Esophagus muscularis mucosa (tissue), 4 donors: ENCODE measurements at regions not wholly inside any gene's neighbourhood (a gene's known extent, or its start where the extent isn't known, plus 50 kb on each side); places are given as distances from the start of the nearest gene placed in this dataset.

Source experiments
- EP300 ChIP-seq: sonication (generic); formaldehyde crosslinking; IDR thresholded peaks from one replicate; pipeline ENCODE4 v1.6.1; 2017; ENCODE audit warnings: antibody characterized with exemption
- POLR2A ChIP-seq: fragments of 450-650 bp; IDR thresholded peaks from one replicate; pipeline ENCODE4 v1.6.1; 2017; ENCODE audit warnings: antibody characterized with exemption, moderate library complexity, mild to moderate bottlenecking, low read depth
- POLR2AphosphoS5 ChIP-seq, 2 donors: sonication (generic); formaldehyde crosslinking; IDR thresholded peaks; one replicate each; pipeline ENCODE4 v1.6.1; 2017; ENCODE audit warnings: antibody characterized with exemption in 2 of 2
- TF ChIP-seq, protein P1 (sequence below), 3 experiments: fragments of 200-600 bp in 2 of 3; fragments of 450-650 bp in 1 of 3; sonication (generic) in 2 of 3; IDR thresholded peaks; one replicate each; pipeline ENCODE4 v1.5.1; 2017 to 2019; ENCODE audit warnings: antibody characterized with exemption in 3 of 3, mild to moderate bottlenecking in 2 of 3, moderate library complexity in 1 of 3

DNA sequence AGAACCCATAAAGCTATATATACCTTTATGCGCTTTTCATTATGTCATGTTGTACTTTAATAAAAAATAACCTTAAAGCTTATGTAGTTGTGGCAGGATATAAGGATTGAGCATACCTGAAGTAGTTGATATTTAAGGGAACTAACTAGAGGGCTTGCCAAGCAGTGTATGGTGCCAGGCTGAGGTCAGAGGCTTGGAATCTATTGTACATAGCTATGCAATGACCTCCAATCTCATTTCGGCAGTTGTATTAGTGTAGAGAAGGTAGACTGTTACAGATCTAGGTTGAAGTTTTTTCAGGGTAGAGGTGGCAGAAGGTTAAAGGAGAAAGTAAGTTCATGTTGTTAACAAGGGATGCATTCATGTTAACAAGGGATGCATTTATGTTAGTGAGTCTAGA is 397.7 kb upstream of the HS3ST5 start:
- TF ChIP-seq, protein P1, sequence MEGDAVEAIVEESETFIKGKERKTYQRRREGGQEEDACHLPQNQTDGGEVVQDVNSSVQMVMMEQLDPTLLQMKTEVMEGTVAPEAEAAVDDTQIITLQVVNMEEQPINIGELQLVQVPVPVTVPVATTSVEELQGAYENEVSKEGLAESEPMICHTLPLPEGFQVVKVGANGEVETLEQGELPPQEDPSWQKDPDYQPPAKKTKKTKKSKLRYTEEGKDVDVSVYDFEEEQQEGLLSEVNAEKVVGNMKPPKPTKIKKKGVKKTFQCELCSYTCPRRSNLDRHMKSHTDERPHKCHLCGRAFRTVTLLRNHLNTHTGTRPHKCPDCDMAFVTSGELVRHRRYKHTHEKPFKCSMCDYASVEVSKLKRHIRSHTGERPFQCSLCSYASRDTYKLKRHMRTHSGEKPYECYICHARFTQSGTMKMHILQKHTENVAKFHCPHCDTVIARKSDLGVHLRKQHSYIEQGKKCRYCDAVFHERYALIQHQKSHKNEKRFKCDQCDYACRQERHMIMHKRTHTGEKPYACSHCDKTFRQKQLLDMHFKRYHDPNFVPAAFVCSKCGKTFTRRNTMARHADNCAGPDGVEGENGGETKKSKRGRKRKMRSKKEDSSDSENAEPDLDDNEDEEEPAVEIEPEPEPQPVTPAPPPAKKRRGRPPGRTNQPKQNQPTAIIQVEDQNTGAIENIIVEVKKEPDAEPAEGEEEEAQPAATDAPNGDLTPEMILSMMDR (IDR thresholded peaks at IDR 0.05), result no peak
- TF ChIP-seq EP300, result no peak
- no peak for TF ChIP-seq POLR2A
- no peak for TF ChIP-seq POLR2AphosphoS5 (IDR thresholded peaks at IDR 0.05)
